SK-N-SH treated with all-trans-retinoic acid at 6 μM for 48 hours (cell line): ENCODE measurements at regions not wholly inside any gene's neighbourhood (a gene's known extent, or its start where the extent isn't known, plus 50 kb on each side); places are given as distances from the start of the nearest gene placed in this dataset.

Experiments
- GLIS3 ChIP-seq: fragments of 250-450 bp; sonication (Bioruptor Pico); IDR thresholded peaks from 2 replicates; pipeline ENCODE4 v1.5.0; 2020; ENCODE audit warnings: mild to moderate bottlenecking, moderate library complexity
- SNAI2 ChIP-seq: fragments of 250-450 bp; sonication (Bioruptor Pico); IDR thresholded peaks from 2 replicates; pipeline ENCODE4 v1.5.0; 2020; ENCODE audit warnings: mild to moderate bottlenecking, moderate library complexity
- TCF4 ChIP-seq: fragments of 250-450 bp; sonication (Bioruptor Pico); IDR thresholded peaks from 2 replicates; pipeline ENCODE4 v1.8.0; 2021; ENCODE audit warnings: mild to moderate bottlenecking, moderate library complexity, borderline replicate concordance
- ZFP3 ChIP-seq: fragments of 250-450 bp; sonication (Bioruptor Pico); IDR thresholded peaks from 2 replicates; pipeline ENCODE4 v1.5.0; 2020; ENCODE audit warnings: mild to moderate bottlenecking, moderate library complexity
- ZNF70 ChIP-seq: fragments of 450-650 bp; formaldehyde crosslinking; IDR thresholded peaks from 2 replicates; pipeline ENCODE4 v1.5.0; 2020; ENCODE audit warnings: mild to moderate bottlenecking, moderate library complexity
- ZNF8 ChIP-seq: fragments of 450-650 bp; formaldehyde crosslinking; IDR thresholded peaks from 2 replicates; pipeline ENCODE4 v1.5.0; 2020; ENCODE audit warnings: mild to moderate bottlenecking, moderate library complexity

GRCh38 chr22:45072322-45072903, 62.6 kb upstream of the PHF21B start:
- TF ChIP-seq ZNF8 (CRISPR knock-in tag) (no peak), GLIS3 (CRISPR knock-in tag) (no peak), SNAI2 (CRISPR knock-in tag) (no peak), ZFP3 (CRISPR knock-in tag) (no peak), ZNF70 (no peak), TCF4 (CRISPR knock-in tag) (no peak)
